ENCODE measurements at regions not wholly inside any gene's neighbourhood (a gene's known extent, or its start where the extent isn't known, plus 50 kb on each side); places are given as distances from the start of the nearest gene placed in this dataset.

DNA sequence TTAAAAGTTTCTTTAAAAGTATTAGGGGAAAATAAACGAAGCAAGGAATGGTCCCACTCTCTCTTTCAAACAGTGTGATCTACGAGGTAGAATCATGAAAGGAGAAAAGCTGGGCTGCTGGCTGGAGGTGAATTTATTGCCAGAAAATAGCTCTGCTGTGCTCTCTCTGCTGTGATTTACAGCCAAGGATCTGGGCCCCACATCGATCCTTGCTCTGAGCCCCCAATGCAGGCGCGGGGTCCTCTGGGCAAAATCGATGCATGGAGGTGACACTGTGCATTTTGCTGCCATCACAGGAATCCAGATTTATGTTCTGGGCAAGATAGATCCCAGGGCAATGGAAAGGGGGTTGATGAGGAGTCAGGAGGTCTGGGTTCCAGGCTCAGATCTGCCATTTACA, 91.0 kb upstream of the GPR26 start:
- no peak for DNase-seq (ENCODE audit: low spot score)

- no peak for DNase-seq (ENCODE audit: low spot score)
Measured at GRCh38 chr10:123576706-123577105, 89.4 kb upstream of the GPR26 start.

GRCh38 chr10:123577921-123578461, 88.2 kb upstream of the GPR26 start:
- DNase-seq (ENCODE audit: low spot score), result no peak

GRCh38 chr10:123578721-123579120, 87.4 kb upstream of the GPR26 start:
- no peak for DNase-seq (ENCODE audit: low spot score)

DNA sequence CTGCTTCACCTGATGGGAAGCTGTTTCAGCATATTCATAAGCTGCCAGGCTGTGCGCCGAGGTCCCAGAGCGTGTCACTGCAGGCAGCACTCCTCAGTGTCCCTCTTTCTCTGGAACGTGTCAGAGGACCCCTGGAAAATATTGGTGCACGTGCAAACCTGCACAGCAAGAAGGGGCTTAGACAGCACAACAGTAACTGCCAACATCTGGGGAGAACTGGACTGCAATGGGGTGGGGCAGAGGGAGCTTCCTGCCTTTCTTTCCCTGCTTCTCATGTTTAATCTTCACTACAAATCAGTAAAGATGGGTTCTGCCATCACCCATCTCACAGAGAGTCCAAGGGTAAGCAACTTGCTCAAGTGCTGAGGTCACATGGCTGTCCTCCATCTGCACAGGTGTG, 86.5 kb upstream of the GPR26 start:
- DNase-seq (ENCODE audit: low spot score), result no peak

DNA sequence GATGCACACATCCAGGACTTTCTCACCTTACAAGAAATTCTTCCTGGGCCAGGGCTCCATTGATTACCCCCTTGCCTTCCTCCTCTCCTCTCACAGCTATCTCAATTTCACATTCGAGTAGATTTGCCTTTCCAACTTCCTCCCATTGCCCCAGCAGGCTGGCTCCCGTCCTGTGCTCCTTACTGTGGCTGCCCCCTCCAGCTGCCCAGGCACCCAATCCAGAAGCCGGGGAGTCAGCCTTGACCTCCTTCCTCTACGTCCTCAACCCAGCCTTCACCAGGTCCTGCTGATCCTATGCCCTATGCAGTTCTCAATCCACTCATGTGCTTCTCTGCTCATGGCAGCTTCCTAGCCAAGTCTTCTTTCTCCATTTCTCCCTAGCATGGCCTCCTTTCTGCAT, 85.7 kb upstream of the GPR26 start:
- no peak for DNase-seq (ENCODE audit: low spot score)

- DNase-seq (ENCODE audit: low spot score), result no peak
Measured at GRCh38 chr10:123581656-123582055, 84.5 kb upstream of the GPR26 start.

GRCh38 chr10:123582084-123582989, 83.8 kb upstream of the GPR26 start:
- peak; percentile 40 for DNase-seq (ENCODE audit: low spot score)

DNA sequence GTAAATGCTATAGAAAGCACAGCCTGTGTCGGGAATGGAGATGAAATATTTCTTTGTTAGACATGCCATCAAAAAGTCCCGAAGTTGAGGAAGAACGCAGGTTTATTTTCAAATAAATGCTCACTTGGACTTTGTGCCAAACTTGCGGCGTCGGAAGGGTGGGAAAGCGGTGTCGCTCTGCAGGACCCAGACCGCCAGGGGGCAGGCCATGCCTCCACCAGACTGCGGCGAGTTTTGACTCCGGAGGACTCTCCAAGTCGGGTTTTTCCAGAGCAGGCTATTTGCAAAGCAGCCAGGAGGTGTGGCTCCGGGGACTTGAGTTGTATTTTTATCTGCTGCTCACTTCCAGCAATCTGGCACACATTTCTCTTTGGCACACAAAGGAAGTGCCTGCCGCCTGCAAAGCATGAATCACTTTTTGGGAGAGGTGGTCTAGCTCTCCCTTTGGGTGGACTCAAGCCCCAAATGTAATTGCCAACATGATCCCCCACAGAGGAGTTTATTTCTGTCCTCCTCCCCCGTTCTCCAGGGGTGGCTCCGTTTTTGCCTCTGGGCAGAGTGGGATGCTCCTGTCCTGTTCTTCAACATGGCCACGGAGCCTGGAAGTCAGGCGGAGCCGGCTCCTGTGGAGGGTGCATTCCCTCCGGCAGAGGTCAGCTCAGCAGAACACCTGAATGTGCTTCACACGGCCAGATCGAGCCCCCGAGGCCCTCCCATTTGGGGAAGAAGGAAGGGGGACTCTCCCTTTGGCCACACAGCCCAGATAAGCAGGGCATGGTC, 82.3 kb upstream of the GPR26 start:
- DNase-seq (ENCODE audit: low spot score), result peak; percentile 33

GRCh38 chr10:123584419-123584775, 81.8 kb upstream of the GPR26 start:
- no peak for DNase-seq (ENCODE audit: low spot score)

- no peak for DNase-seq (ENCODE audit: low spot score)
Measured at GRCh38 chr10:123585477-123586445, 80.4 kb upstream of the GPR26 start.

GRCh38 chr10:123587110-123587509, 79.0 kb upstream of the GPR26 start:
- no peak for DNase-seq (ENCODE audit: low spot score)

GRCh38 chr10:123588386-123588914, 77.7 kb upstream of the GPR26 start:
- no peak for DNase-seq (ENCODE audit: low spot score)

DNA sequence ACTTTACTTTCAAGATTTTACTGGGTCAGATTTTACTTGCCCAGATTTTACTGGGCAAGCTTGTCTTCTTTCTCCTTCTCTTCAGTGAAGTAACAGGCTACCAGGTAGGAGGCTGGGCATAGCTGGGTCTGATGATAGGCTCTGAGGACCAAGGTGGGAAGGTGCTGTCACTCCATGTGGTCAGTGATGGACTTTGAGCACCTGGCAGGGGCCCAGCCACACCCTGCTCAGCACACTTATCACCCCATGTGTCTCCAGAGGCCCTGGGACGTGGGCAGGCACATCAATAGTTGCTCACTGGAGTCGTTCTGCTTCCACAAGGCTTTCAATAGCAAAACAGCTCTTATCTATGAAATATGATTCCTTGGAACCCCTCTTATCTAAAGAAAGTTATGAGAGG, 70.5 kb upstream of the GPR26 start:
- DNase-seq (ENCODE audit: low spot score), result no peak

GRCh38 chr10:123597676-123598075, 68.5 kb upstream of the GPR26 start:
- no peak for DNase-seq (ENCODE audit: low spot score)

DNA sequence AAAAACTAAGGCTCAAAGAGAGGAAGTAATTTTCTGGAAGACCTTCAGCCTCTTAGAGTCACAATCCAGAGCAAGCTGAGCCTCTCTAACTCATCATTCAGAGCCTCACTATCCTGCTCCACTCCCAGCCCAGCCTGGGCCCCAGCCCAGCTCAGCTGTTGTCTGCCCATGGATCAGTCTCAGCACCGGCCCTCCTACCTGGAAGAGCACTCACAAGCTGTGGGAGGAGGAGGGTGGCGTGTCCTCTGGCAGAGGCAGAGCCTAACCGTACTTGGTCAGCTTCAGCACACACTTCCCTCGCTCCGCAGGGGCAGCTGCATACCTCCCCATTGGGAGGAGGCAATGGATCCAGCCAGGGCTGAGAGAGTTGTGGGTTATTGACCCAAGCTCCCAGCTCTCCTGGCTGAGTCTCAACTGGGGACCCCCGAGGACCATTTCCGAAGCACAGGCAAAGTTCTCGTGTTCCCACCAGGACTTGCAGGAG, 66.7 kb upstream of the GPR26 start:
- DNase-seq (ENCODE audit: low spot score), result no peak

- no peak for DNase-seq (ENCODE audit: low spot score)
Measured at GRCh38 chr10:123600177-123600576, 66.0 kb upstream of the GPR26 start.

DNA sequence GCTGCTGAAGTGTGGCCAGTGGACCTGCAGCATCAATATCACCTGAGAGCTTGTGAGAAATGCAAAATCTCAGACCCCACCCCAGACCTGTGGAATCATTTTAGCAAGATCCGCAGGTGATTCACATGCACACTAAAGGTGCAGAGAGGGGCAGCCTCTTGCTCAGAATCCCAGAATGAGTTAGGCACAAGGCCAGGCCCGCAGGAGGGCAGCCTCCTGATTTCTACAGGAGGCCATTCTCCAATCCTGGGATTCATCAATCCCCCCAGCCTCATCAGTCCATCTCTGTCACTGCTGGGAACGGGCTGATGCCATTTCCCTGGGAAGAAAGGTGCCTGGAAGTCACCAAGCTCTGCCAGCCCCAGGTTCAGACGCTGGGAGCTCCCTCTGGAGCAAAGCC, 63.0 kb upstream of the GPR26 start:
- DNase-seq (ENCODE audit: low spot score), result no peak

DNA sequence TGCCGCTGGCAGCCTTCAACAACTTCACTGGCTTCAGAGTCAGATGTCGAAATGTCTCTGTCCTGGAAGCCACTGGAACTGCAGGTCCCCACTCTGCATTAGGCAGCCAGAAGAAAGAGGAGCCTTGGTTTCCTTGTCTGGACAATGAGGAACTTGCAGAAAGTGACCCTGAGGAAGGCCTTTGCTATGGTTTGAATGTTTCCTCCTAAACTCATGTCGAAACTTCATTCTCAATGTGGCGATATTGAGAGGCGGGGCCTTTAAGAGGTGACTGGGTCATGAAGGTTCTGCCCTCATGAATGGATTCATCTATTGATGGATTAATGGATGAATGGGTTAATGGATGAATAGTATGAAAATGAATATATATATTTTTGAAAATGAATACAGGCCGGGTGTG, 61.6 kb upstream of the GPR26 start:
- DNase-seq (ENCODE audit: low spot score), result no peak

DNA sequence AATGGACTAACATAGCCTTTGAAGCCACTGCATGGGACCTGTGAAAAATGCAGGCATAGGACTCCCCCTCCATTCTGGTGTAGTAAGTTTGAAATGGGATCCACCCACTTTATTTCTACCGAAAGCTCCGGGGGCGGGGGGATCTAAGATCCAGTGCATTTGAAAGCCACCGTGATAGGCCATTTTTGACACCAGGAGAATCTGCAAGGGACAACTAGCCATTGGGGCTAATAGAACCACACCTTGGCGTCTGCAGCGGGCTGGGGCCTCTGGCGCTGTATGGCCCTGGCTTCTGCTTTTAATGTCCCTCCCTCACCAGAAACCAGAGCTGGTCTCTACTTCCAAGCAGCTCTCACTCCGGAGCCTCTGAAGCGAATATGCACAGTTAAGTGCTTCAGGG, 60.1 kb upstream of the GPR26 start:
- no peak for DNase-seq (ENCODE audit: low spot score)

DNA sequence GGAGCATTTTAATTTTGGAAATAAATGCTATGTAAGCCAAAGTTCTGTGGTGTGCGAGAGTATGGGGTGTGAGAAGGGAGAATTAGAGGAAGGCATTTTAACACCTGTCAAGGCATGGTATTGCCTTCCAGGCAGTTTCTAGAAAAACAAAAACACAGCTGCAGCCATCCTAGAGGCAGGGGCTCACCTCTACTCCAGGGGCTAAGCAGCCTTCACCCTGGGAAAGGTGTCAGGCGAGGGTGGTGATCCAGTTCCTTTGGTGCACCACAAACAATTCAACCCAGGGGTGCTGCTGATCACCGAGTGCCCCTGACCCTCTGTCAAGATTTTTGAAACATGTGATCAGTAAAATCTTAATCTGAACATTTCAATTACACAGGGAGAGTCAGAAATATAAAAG, 59.2 kb upstream of the GPR26 start:
- DNase-seq (ENCODE audit: low spot score), result no peak

DNA sequence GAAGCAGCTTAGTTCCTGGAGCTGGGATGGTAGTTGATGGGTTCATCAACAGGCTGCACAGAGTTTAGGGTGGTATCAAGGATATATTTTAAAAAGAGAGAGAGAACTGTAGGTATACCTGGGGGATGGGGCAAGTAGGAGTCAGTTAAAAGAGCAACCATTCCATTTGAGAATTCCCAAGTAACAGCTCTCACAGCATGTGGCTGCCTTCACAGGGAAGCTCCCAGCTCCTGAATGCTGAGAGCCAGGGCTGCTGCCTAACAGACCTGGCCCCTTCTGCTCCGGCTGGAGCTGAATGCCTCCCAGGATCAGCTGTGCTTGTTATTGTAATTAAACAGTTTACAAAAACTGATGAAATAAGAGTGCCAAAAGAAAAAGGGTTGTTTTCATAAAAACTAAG, 58.8 kb upstream of the GPR26 start:
- no peak for DNase-seq (ENCODE audit: low spot score)
